Ascending aorta (tissue), 2 donors: ENCODE measurements at regions not wholly inside any gene's neighbourhood (a gene's known extent, or its start where the extent isn't known, plus 50 kb on each side); places are given as distances from the start of the nearest gene placed in this dataset.

Experiments used
- DNase-seq, 2 donors: peaks; one replicate each; pipeline ENCODE4 v3.0.0-alpha.2; 2019; ENCODE audit warnings: low spot score in 2 of 2
- H3K27ac ChIP-seq, 2 donors: fragments of 200-600 bp; sonication (generic); one replicate each; pipeline ENCODE4 v1.5.1; 2016 to 2017; ENCODE audit warnings: mild to moderate bottlenecking in 1 of 2
- H3K27me3 ChIP-seq: fragments of 200-600 bp; sonication (generic); one replicate; pipeline ENCODE4 v1.5.1; 2017
- H3K36me3 ChIP-seq, 2 donors: fragments of 200-600 bp; sonication (generic); one replicate each; pipeline ENCODE4 v1.5.1; 2016
- H3K4me1 ChIP-seq, 2 donors: fragments of 200-600 bp; sonication (generic); one replicate each; pipeline ENCODE4 v1.5.1; 2016 to 2017; ENCODE audit warnings: mild to moderate bottlenecking in 1 of 2
- H3K4me3 ChIP-seq, 2 donors: fragments of 200-600 bp; sonication (generic); one replicate each; pipeline ENCODE4 v1.5.1; 2016 to 2017; ENCODE audit warnings: mild to moderate bottlenecking in 1 of 2
- H3K9me3 ChIP-seq, 2 donors: fragments of 200-600 bp; sonication (generic); one replicate each; pipeline ENCODE4 v1.5.1; 2016
- CTCF ChIP-seq, 3 experiments: fragments of 200-600 bp in 2 of 3; fragments of 450-650 bp in 1 of 3; sonication (generic) in 2 of 3; IDR thresholded peaks; one replicate each; pipeline ENCODE4 v1.5.1; 2016 to 2019; ENCODE audit warnings: antibody characterized with exemption in 3 of 3, mild to moderate bottlenecking in 1 of 3, moderate library complexity in 1 of 3
- intact Hi-C: fragments of 100-400 bp; cut with DNase I; formaldehyde crosslinking; loops from one replicate; pipeline ENCODE4 v1.15.1; 2023

GRCh38 chr9:12903316-12903715 lies 128.5 kb downstream of the LURAP1L start:
- TF ChIP-seq CTCF (IDR thresholded peaks at IDR 0.05) = no peak
- H3K4me1 ChIP-seq = no peaks in the 10 kb centered on the region
- no peak overlapping the region for H3K27ac ChIP-seq
- H3K36me3 ChIP-seq = no peaks in the 10 kb centered on the region
- no peaks in the 10 kb centered on the region for H3K27me3 ChIP-seq
- H3K4me3 ChIP-seq = no peak overlapping the region
- peaks cover 0 to 15% of the 10 kb centered on the region in 2 donors for H3K9me3 ChIP-seq
- DNase-seq = no peak
- intact Hi-C loops = no loop called here

- intact Hi-C loops = no loop called here
- Histone ChIP-seq H3K4me1 (no peaks in the 10 kb centered on the region), H3K27ac (no peak overlapping the region), H3K4me3 (no peak overlapping the region), H3K9me3 (peaks cover 0 to 6% of the 10 kb centered on the region in 2 donors), H3K36me3 (no peaks in the 10 kb centered on the region), H3K27me3 (no peaks in the 10 kb centered on the region)
- no peak for TF ChIP-seq CTCF (IDR thresholded peaks at IDR 0.05)
- DNase-seq = no peak
These were observed 129.6 kb downstream of the LURAP1L start for GRCh38 chr9:12904261-12905000.

- intact Hi-C loops = no loop called here
- no peaks in the 10 kb centered on the region for H3K27me3 ChIP-seq
- H3K9me3 ChIP-seq = no peaks in the 10 kb centered on the region
- TF ChIP-seq CTCF (IDR thresholded peaks at IDR 0.05) = no peak
- no peaks in the 10 kb centered on the region for H3K4me1 ChIP-seq
- no peak for DNase-seq
- no peaks in the 10 kb centered on the region for H3K36me3 ChIP-seq
- H3K4me3 ChIP-seq = no peak overlapping the region
- H3K27ac ChIP-seq = no peak overlapping the region
These were observed 131.8 kb downstream of the LURAP1L start for GRCh38 chr9:12906646-12907045.

GRCh38 chr9:12908895-12909294 lies 134.1 kb downstream of the LURAP1L start:
- Histone ChIP-seq H3K4me1 (no peaks in the 10 kb centered on the region), H3K36me3 (no peaks in the 10 kb centered on the region), H3K27ac (no peak overlapping the region), H3K4me3 (no peak overlapping the region), H3K27me3 (no peaks in the 10 kb centered on the region), H3K9me3 (no peaks in the 10 kb centered on the region)
- intact Hi-C loops = no loop called here
- TF ChIP-seq CTCF (IDR thresholded peaks at IDR 0.05) = no peak
- DNase-seq = no peak

- intact Hi-C loops = no loop called here
- H3K4me3 ChIP-seq = no peak overlapping the region
- no peak for DNase-seq
- no peaks in the 10 kb centered on the region for H3K27me3 ChIP-seq
- no peak for TF ChIP-seq CTCF (IDR thresholded peaks at IDR 0.05)
- H3K9me3 ChIP-seq = no peaks in the 10 kb centered on the region
- H3K27ac ChIP-seq = no peak overlapping the region
- no peaks in the 10 kb centered on the region for H3K4me1 ChIP-seq
- H3K36me3 ChIP-seq = no peaks in the 10 kb centered on the region
These were observed 140.6 kb downstream of the LURAP1L start for GRCh38 chr9:12915366-12915954.
